Glomerular visceral epithelial cell (primary cell): ENCODE measurements at regions not wholly inside any gene's neighbourhood (a gene's known extent, or its start where the extent isn't known, plus 50 kb on each side); places are given as distances from the start of the nearest gene placed in this dataset.

Experiments
- DNase-seq: peaks from one replicate; pipeline ENCODE4 v3.0.0-alpha.2; 2016; ENCODE audit errors: extremely low spot score

DNA sequence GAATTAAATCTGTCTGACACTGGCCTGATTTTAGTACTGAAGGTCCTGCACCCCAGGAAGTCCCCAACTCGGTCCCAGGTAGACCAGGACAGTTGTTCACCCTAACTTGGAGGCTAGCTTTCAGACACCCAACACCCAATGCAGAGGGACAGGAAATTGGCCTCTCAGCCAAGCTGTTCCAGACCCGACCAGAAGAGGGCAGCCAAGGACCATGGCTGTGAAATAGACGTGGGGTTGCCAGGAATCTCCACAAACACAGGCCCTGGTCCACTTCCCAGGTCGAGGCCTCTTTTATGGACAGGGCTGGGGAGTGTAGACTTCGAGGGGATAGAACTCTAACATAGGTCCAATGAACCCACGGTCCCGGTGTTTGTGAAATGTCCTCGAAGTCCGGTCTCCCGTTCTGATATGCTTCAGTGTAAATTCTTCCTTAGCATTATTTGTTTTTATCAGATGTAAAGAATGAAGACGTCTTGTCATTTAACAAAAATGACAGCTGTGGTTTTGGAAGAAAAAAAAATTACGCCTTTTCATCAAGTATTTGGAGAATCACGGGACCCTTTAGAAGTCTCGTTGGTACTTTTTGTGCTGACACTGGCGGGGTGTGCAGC, 260.3 kb upstream of the ADAMTS16 start:
- peak; percentile 77 for DNase-seq

GRCh38 chr5:4880304-4880741, 259.8 kb upstream of the ADAMTS16 start:
- no peak for DNase-seq

DNA sequence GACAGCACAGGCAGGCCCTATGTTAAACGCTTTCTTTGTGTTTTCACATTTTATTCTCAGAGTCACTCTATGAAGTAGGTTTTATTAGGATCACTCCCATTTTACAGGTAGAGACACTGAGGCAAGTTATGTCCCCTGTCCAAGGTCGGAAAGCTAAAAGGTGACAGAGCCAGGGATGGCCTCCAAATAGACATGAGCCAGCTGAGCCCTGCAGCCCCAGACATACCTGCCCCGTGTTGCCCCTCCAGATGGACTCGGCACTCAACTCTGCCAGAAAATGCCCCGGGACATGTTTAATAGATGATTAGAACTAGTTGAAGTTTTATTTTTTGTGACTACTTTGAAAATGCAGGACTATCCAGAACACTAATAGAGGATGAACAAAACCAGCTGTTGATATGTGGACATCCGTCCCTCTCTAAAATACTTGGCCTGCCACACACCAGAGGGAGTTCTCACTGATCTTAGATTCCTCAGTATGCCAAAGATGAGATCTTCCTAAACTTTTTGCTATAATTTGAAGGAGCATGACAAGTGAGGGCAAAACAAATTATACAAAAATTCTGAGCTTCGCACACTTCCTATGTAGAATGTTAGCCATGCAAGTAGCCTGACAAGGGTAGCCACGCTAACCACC, 258.6 kb upstream of the ADAMTS16 start:
- DNase-seq: no peak

GRCh38 chr5:4882186-4882585, 257.9 kb upstream of the ADAMTS16 start:
- no peak for DNase-seq

- no peak for DNase-seq
Measured at GRCh38 chr5:4883360-4883759, 256.8 kb upstream of the ADAMTS16 start.

DNA sequence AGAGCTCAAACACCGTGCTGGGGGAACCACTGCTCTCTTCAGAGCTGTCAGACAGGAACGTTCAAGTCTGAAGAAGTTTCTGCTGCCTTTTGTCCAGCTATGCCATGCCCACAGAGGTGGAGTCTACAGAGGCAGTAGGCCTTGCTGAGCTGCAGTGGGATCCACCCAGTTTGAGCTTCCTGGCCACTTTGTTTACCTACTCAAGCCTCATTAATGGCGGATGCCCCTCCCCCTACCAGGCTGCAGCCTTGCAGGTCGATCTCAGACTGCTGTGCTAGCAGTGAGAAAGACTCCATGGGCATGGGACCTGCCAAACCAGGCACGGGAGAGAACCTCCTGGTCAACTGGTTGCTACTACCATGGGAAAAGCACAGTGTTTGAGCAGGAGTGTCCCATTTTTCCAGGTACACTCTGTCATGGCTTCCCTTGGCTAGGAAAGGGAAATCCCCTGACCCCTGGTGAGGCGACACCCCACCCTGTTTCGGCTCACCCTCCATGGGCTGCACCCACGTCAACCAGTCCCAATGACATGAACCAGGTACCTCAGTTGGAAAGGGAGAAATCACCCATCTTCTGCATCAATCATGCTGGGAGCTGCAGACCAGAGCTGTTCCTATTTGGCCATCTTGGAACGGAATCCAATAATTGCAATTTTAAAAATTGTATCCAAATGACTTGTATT, 246.9 kb upstream of the ADAMTS16 start:
- DNase-seq: no peak

DNA sequence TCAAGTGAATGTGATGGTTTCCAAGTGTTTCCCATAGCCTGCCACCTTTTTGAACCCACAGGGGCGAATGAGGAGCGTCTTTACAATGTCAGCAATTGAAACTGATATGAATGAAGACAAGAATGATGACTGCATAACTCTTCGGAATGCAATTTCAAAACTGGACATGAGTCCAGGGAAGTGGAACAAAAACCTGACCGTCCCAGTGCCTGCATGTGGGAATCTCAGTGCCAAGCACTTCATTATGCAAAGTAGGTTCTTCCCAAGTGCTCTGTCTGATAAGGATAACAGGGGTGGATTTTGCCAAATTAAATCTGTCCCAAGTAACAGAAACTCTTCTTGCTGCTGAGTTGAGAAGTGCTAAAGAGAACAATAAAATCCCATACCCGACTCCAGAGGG, 243.8 kb upstream of the ADAMTS16 start:
- DNase-seq: no peak

DNA sequence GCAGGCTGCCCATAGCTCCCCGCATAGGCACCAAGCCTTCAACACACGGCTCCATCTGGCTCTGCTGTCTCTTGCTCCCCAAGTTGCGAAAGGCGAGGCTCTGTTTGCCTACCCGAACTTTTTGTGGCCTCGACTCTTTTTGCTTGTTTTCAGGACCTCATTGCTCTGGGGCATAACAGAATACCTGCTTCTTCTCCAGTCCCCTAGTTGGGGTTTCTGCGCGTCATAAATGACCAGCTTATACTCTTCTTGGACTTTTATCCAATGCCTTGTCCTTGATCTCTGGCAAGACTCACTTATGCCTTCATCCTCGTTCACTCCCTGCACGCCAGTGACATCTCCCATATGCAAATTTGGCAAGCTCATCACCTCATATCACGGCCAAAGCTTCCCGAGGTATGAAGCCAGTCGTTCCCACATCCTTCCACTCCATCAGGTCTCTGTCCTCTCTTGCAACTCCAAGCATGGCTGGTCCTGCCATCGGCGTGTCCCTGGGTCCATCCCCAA, 238.8 kb upstream of the ADAMTS16 start:
- no peak for DNase-seq

GRCh38 chr5:4901924-4902323, 238.2 kb upstream of the ADAMTS16 start:
- no peak for DNase-seq

DNA sequence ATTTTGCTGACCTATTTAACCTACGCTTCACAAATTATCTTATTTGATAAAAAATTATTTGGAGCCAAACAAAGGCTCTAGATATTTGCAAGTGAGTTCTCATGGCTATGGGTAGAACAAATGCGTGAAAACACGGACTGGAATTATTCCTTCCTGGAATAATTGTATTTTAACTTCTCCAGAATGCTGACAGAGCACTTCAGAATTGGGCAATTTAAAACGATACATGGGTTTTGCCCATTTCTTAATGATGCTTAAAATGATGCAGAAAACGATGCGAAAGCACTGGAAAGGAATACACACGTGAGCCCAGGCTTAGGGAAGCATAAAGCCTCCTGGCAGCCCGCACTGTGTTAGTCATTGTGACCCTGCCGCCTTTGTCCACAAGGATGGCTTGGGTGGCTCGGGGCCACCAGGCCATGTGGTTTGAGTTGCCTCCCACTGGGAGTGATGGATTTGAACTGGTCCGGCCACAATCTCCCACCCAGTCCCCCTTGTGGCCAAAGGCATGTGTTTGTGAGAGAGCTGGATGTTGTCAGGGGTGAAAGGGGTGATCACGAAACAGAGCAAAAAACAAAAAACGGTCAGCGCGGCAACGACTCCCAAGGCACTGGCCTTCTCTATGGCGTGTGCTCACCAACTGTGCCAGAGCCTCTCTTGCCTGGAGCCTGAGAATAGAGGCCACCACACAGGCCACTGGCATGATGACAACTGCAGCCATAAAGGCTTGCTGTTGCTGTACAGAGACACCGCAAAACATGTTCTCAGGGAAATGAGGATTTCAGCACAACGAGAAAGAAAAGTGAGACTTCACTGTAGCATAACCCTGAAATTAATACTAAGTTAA, 234.2 kb upstream of the ADAMTS16 start:
- no peak for DNase-seq

- DNase-seq: no peak
Measured at GRCh38 chr5:4906786-4907185, 233.3 kb upstream of the ADAMTS16 start.

DNA sequence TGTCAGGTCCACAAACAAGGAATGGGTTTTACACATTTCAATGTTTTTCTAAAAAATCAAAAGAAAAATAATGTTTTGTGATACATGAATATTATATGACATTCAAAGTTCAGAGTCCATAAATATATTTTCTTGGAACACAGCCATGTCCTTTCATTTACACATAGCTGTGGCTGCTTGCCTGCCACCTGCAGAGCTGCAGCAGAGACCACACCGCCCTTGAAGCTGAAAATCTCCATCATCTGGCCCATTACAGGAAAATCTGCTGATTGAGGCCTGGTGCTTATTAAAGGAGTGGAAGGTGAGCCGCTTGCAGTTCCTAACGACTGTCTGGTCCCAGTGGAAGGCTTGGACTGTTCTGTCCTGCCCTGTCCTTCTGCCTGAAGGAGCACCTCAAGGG, 232.6 kb upstream of the ADAMTS16 start:
- no peak for DNase-seq

DNA sequence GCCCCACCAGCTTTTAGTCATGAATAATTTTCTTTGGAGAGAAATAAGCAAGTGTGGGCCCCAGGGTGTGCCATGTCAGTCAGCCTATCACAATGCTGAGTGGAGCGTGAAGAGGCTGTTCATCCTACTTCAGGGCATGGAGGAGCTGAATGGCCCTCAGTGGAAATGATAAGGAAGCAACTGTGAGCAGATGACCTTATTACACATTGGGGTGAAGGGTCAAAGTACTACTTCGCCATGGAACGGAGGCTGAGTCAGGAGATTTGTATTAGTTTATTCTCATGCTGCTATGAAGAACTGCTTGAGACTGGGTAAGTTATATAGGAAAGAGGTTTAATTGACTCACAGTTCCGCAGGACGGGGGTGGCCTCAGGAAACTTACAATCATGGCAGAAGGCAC, 231.0 kb upstream of the ADAMTS16 start:
- DNase-seq: no peak

DNA sequence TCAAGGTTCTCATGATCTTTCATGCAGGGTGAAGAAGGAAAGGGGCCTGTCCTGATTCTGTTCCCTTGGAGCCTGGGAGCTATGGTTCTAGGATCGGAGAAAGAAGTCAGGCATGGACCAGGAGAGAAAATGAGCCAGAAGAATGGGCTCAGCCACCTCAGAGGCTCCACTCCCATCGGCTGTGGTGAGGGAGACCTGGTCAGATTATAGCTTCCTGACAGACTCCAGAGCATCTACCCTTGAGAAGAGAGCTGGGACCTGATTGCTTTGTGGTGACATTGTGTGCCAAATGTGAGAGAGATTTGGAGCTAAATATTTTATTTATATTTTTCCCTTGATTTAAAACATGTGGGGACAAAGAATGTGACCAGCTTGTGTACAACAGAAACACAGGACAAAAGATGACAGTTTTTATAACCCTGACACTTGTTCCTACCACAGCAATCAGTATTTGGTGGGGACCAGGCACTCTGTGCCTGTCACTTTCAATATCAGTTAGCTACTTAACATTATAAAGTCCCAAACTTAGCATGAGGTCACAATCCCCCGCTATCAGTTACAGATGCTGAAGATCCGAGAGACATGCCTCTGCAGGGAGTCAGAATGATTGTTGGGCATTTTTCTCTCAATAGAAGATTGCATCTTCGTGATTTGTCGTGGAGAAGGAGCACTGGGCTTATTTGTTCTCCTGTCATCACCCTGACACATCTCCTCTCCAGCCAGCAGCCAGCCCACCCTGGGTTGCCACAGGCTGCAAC, 228.3 kb upstream of the ADAMTS16 start:
- DNase-seq: no peak

GRCh38 chr5:4921929-4922328, 218.2 kb upstream of the ADAMTS16 start:
- no peak for DNase-seq

DNA sequence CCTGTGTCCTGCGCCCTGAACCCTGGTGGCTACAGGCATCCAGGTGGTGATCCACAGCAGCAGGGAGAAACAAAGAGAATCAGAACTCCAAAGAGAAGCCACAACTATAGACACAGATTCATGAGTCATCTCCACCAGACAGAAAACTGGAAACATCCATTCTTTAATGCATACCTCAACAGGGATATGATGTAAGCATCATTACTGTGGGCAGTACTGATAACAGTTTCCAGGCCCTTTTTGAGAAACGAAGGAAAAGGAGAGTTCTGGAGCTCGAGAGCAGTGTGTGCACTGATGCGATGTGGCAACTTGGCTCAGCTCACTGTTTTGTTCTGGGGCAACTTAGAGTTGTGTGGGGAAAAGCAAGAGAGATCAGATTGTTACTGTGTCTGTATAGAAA, 215.6 kb upstream of the ADAMTS16 start:
- DNase-seq: peak; percentile 31

- no peak for DNase-seq
Measured at GRCh38 chr5:4927097-4927496, 213.0 kb upstream of the ADAMTS16 start.

DNA sequence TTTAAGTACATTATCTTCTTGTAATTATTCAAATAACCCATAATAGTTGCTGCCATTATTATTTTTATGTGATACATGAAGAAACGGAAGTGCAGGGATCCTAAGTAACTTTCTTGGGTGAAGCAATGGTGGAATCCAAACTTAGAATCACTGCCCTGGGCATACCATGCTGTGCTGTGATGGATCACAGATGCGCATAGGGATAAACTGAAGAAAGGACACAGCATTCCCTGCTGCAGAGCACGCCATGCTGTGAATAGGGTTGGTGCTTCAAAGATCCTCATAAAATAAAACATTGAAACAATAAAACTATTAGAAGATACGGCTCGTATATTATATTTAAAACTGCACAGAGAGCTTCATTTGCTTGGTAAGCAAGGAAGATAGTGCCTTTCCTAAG, 211.7 kb upstream of the ADAMTS16 start:
- no peak for DNase-seq

DNA sequence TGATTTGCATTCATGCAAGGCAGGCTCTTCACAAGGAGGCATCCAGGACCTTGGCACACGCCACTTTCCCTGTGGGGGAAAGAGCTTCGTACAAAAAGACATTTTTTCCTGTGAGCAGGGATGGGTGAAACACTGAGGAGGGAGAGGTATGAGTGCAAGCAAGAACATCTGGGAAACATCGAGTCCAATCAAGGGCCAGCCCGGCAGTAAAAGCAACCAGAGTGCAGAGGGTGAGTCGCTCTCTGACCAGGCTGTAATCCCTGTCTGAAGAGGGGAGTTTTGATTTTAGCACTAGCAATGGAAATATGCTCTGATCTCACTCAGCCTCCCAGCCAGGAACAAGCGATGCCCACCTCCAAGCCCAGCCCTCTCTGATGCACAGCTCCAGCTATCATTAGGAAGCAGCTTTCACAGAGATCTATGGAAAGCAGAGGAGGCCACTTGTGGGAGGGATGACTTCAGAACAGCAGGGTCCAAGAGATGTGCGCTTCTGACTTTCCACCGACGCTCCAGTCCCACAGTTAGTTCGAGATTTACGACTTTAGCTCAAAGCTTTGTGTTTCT, 211.0 kb upstream of the ADAMTS16 start:
- DNase-seq: no peak

- DNase-seq: no peak
Measured at GRCh38 chr5:4939042-4939781, 200.9 kb upstream of the ADAMTS16 start.
